GM10248 (cell line): ENCODE measurements at regions not wholly inside any gene's neighbourhood (a gene's known extent, or its start where the extent isn't known, plus 50 kb on each side); places are given as distances from the start of the nearest gene placed in this dataset.

ENCODE experiments used
- CTCF ChIA-PET: fragments of 300-600 bp; sonication (Branson Sonifier 250); formaldehyde crosslinking; extraction: SDS; loops from one replicate; lab custom pipeline; 2021; ENCODE audit warnings: antibody characterized with exemption; lab: Yijun Ruan, JAX
- POLR2A ChIA-PET: fragments of 350-650 bp; sonication (Branson Sonifier 250); formaldehyde crosslinking; extraction: SDS; loops from one replicate; lab custom pipeline; 2020; ENCODE audit warnings: antibody characterized with exemption; lab: Yijun Ruan, JAX
- DNase-seq: peaks from one replicate; pipeline ENCODE4 v3.0.0; 2012; ENCODE audit errors: extremely low spot score
- TF ChIP-seq, protein P1 (sequence below): IDR thresholded peaks from 2 replicates; pipeline ENCODE4 v1.5.1; 2012; ENCODE audit warnings: mild to moderate bottlenecking, low read depth; ENCODE audit errors: extremely low read depth, missing control alignments, control extremely low read depth

- CTCF ChIA-PET = no interaction called here
- no peak for DNase-seq
- TF ChIP-seq, protein P1, sequence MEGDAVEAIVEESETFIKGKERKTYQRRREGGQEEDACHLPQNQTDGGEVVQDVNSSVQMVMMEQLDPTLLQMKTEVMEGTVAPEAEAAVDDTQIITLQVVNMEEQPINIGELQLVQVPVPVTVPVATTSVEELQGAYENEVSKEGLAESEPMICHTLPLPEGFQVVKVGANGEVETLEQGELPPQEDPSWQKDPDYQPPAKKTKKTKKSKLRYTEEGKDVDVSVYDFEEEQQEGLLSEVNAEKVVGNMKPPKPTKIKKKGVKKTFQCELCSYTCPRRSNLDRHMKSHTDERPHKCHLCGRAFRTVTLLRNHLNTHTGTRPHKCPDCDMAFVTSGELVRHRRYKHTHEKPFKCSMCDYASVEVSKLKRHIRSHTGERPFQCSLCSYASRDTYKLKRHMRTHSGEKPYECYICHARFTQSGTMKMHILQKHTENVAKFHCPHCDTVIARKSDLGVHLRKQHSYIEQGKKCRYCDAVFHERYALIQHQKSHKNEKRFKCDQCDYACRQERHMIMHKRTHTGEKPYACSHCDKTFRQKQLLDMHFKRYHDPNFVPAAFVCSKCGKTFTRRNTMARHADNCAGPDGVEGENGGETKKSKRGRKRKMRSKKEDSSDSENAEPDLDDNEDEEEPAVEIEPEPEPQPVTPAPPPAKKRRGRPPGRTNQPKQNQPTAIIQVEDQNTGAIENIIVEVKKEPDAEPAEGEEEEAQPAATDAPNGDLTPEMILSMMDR = no peak
- POLR2A ChIA-PET = no interaction called here
These were observed 93.5 kb downstream of the SIK1 start for GRCh38 chr21:43333298-43334062.

- TF ChIP-seq, protein P1 = no peak
- ChIA-PET POLR2A (no interaction called here), CTCF (no interaction called here)
- no peak for DNase-seq
These were observed 94.1 kb downstream of the SIK1 start for GRCh38 chr21:43332861-43333297.

DNA sequence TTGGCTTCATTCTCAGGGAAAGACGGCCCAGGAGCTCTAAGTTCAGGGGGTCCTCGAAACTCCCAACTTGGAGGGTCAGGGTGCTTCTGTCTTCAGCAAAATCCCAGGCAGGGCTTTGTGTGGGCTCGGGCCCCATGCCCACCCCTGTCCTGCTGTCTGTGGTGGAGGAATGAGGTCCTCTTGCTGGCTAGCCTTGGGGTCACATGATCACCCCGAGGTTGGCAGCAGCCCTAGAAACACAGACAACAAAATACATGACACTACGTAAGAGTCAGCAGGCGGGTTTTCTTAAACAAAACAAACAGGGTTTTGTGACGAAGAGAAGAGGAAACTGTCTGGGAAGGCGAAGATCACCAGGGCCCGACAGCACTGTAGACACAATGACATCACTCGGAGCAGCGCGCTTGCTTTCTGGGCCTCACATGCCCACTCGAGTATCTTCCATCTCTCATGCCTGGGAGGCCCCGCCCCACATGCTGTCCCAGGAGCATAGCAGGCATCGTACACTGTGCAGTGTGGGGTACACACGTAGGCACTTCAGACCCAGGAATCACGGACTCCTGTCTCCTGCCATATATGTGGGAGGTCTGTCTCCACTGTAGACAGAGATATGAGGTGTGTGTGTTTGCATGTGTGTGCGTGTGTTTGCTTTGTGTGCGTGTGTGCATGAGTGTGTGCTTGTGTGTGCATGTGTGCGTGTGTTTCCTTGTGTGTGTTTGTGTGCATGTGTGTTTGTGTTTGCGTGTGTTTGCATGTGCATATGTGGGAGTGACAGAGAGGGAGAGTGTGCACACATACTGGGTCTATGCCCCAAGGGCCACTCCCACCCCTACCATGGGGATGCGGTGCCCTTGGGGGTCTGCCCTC lies 94.7 kb downstream of the SIK1 start:
- CTCF ChIA-PET = interaction anchor here (1.4 to 1.5 kb wide), 2 partner anchors 14 to 22 kb away, joined by 3 to 4 read pairs; no protein-coding TSS in a partner anchor
- DNase-seq = no peak
- TF ChIP-seq, protein P1 = no peak
- POLR2A ChIA-PET = no interaction called here

GRCh38 chr21:43331111-43331961 lies 95.6 kb downstream of the SIK1 start:
- ChIA-PET POLR2A (no interaction called here), CTCF (interaction anchor here (1.4 to 1.5 kb wide), 2 partner anchors 13 to 23 kb away, joined by 3 to 4 read pairs; no protein-coding TSS in a partner anchor)
- TF ChIP-seq, protein P1 = no peak
- DNase-seq = no peak

- ChIA-PET CTCF (no interaction called here), POLR2A (no interaction called here)
- no peak for DNase-seq
- TF ChIP-seq, protein P1 = no peak
These were observed 96.5 kb downstream of the SIK1 start for GRCh38 chr21:43330306-43330881.
